HG03558 (cell line): ENCODE measurements at regions not wholly inside any gene's neighbourhood (a gene's known extent, or its start where the extent isn't known, plus 50 kb on each side); places are given as distances from the start of the nearest gene placed in this dataset.
"Not testable (repeated sequence)": the region's sequence is repeated elsewhere in the genome, so short reads cannot be mapped to it uniquely, and the experiment has no call there.

Experiments used
- ATAC-seq: cut with Tn5 transposase; IDR thresholded peaks from one replicate; pipeline ENCODE4 v1.9.1; 2021; ENCODE audit warnings: moderate number of reproducible peaks; ENCODE audit not compliant: unreplicated experiment; ENCODE audit errors: extremely low read depth

- ATAC-seq, result no peak
Observed at GRCh38 chr22:48426466-48427380, 1401.0 kb downstream of the BRD1 start.

GRCh38 chr22:48425641-48426040 lies 1402.0 kb downstream of the BRD1 start:
- no peak for ATAC-seq

- no peak for ATAC-seq
Observed at GRCh38 chr22:48425091-48425506, 1402.6 kb downstream of the BRD1 start.

- ATAC-seq, result no peak
Observed at GRCh38 chr22:48424661-48425060, 1403.0 kb downstream of the BRD1 start.

- no peak for ATAC-seq
Observed at GRCh38 chr22:48424201-48424627, 1403.5 kb downstream of the BRD1 start.

- no peak for ATAC-seq
Observed at GRCh38 chr22:48423481-48423911, 1404.2 kb downstream of the BRD1 start.

GRCh38 chr22:48422900-48423480 lies 1404.7 kb downstream of the BRD1 start:
- no peak for ATAC-seq

DNA sequence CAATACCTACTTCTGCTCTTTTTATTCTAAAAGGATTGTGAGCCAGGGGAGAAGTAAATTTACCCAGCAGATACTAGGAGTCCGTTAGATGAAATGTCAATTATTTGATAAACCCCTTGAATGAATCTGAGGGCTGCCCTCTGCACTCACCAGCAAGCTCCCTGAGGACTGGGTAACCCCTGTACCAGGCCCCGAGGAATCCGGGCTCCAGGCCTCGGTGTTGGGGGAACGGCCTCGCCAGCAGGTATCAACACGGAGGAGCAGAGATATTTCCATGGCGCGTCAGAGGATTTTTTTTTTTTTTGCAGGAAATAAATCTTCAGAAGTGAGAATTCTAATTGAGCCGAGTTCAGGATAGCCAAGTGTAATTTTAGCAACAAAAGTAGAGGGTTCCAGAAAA lies 1408.8 kb downstream of the BRD1 start:
- no peak for ATAC-seq

GRCh38 chr22:48417225-48418070 lies 1410.2 kb downstream of the BRD1 start:
- ATAC-seq, result no peak

DNA sequence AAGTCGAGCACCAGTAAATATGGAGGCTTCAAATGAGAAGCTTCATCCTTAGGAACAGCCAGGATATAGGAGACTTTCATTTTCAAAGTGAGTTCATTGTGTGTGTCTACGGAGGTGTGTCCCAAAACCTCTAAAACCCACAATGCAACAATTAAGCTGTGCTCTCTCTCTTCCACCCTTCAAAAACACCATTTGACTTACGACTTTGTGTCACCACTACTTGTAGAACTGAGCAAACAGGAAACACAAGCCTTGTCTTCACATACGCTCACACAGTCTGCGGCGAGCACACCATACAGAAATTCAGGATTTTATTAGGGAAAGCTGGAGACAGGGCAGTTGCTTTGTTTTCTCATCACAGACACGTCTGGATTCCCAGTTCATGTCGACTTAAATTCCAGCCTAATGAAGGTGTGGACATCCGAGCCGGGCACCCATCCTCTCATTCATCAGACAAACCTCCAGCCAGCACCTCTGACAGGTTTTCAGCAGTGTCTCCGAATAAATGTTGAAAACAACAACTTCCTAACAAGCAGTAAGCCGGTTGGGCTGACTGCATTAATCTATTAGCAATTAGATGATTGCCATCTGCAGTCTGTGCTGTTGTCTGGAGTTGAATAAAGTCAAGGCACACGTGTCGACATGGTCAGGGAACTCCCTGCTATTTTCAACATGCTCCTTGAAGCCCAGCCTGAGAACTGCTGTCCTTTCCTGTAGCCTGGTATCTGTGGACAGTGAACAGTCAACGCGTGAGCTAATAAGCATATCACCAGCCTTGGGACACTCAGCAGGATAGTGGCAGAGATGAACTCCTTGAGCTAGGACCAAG lies 1411.1 kb downstream of the BRD1 start:
- ATAC-seq, result no peak

DNA sequence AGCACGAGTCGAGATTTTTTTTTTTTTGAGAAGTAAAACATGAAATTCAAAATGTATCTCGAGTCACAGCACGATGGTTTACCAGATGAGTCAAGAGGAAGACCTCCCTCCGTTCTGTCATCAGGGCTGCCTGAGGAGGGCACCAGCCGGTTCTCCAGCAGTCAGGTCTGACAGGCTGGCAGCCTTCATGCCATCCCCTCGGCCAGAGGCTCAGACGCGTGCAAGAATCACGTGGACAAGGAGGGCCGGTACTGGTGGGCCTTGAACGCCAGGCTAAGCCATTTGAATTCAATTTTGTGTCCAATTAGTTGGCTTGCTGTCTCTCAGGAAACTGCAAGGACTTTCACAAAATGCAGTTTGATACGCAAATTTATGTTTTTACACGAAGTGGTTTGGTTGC lies 1412.2 kb downstream of the BRD1 start:
- ATAC-seq, result no peak

DNA sequence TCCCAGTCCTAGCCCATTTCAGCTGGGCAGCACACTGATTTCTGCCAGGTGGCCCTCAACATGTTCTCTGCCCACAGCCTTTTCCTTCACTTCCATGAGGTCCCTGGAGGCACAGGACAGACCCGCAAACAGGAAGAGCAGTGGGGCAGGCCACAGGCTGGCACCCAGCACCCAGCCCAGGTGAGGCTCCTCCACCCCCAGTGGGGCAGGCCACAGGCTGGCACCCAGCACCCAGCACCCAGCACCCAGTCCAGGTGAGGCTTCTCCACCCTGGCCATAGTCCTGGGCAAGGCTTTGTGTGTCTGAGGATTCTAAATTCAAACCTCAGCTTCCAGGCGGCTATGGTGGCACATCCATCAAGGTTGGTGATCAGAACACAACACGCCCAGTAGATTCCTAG lies 1413.0 kb downstream of the BRD1 start:
- no peak for ATAC-seq

GRCh38 chr22:48412931-48413330 lies 1414.7 kb downstream of the BRD1 start:
- not testable (repeated sequence) for ATAC-seq

GRCh38 chr22:48410536-48410935 lies 1417.1 kb downstream of the BRD1 start:
- no peak for ATAC-seq

DNA sequence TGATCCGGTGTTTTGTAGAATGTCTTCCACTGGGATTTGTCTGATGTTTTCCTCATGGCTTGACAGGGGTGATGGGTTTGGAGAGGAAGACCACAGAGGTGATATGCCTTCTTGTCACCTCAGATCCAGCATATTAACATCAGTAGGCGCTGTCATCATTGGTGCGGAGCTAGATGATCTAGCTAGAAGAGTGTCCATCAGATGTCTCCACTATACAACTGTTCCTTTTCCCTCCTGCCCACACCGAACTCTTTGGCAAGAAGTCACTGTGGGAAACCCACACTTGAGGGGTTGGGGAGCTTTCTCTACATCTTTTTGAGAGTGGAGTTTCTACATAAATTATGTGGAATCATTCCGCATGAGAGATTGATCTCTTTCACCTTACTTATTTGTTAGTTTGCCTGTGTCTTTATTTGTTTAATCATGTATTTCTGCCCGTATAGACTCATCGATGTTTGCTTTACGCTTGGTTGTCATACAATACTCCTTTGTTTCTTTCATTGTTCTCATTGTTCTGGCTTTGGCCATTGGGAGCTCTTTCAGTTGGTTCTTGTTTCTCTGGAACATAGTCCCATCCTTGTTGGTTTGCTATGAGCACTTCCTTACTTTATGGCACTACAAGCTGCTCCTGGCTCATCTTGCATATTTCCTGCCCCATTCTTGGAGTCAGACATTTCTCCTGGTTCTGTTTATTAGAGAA lies 1420.3 kb downstream of the BRD1 start:
- ATAC-seq, result no peak

GRCh38 chr22:48406161-48406560 lies 1421.5 kb downstream of the BRD1 start:
- ATAC-seq, result no peak

DNA sequence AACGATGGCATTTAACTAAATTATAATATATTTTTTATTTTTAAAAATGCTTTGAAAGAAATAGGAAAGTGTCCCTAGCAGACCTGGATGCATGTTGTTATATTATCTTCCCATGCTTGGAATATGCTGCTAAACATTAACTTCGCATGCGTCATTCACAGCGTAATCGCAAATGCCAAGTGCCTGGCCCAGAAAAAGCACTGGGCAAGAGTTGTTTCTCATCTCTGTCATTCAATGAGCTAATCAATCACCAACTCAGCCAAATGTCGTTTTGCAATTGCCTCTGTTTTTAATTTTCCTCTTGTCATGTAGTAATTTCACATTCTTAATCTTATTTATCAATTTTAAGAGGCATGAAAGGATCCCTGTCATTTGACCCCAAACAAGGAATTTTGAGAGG lies 1421.9 kb downstream of the BRD1 start:
- ATAC-seq, result no peak

GRCh38 chr22:48404801-48405447 lies 1422.7 kb downstream of the BRD1 start:
- no peak for ATAC-seq
